Parathyroid adenoma (tissue), 2 donors: ENCODE measurements at regions not wholly inside any gene's neighbourhood (a gene's known extent, or its start where the extent isn't known, plus 50 kb on each side); places are given as distances from the start of the nearest gene placed in this dataset.

ENCODE experiments used
- H2AFZ ChIP-seq: fragments of 300-600 bp; sonication (generic); one replicate; pipeline ENCODE4 v1.7.0; 2017; ENCODE audit warnings: antibody characterized with exemption, mild to moderate bottlenecking
- H3K27ac ChIP-seq: fragments of 300-600 bp; sonication (generic); one replicate; pipeline ENCODE4 v1.7.0; 2017
- H3K27me3 ChIP-seq: fragments of 300-600 bp; sonication (generic); one replicate; pipeline ENCODE4 v1.7.0; 2017; ENCODE audit warnings: low read length; ENCODE audit not compliant: control insufficient read depth, insufficient read depth
- H3K36me3 ChIP-seq: fragments of 300-600 bp; sonication (generic); one replicate; pipeline ENCODE4 v1.7.0; 2017; ENCODE audit warnings: low read length; ENCODE audit not compliant: control insufficient read depth, insufficient read depth
- H3K4me1 ChIP-seq: fragments of 300-600 bp; sonication (generic); one replicate; pipeline ENCODE4 v1.7.0; 2017; ENCODE audit warnings: control low read depth
- H3K4me2 ChIP-seq: fragments of 300-600 bp; sonication (generic); one replicate; pipeline ENCODE4 v1.7.0; 2017; ENCODE audit warnings: low read length
- H3K4me3 ChIP-seq: fragments of 300-600 bp; sonication (generic); one replicate; pipeline ENCODE4 v1.7.0; 2017; ENCODE audit warnings: low read depth, low read length
- H3K79me2 ChIP-seq: fragments of 300-600 bp; sonication (generic); one replicate; pipeline ENCODE4 v1.7.0; 2017; ENCODE audit warnings: control low read depth
- H3K9ac ChIP-seq: fragments of 300-600 bp; sonication (generic); one replicate; pipeline ENCODE4 v1.7.0; 2017; ENCODE audit warnings: mild to moderate bottlenecking
- H3K9me3 ChIP-seq: fragments of 300-600 bp; sonication (generic); one replicate; pipeline ENCODE4 v1.7.0; 2017; ENCODE audit warnings: low read length; ENCODE audit not compliant: control insufficient read depth
- TF ChIP-seq, protein P1 (sequence below): fragments of 300-600 bp; sonication (generic); IDR thresholded peaks from one replicate; pipeline ENCODE4 v1.7.0; 2017; ENCODE audit warnings: antibody characterized with exemption, mild to moderate bottlenecking
- donor health status: primary hyperparathyroidism.

DNA sequence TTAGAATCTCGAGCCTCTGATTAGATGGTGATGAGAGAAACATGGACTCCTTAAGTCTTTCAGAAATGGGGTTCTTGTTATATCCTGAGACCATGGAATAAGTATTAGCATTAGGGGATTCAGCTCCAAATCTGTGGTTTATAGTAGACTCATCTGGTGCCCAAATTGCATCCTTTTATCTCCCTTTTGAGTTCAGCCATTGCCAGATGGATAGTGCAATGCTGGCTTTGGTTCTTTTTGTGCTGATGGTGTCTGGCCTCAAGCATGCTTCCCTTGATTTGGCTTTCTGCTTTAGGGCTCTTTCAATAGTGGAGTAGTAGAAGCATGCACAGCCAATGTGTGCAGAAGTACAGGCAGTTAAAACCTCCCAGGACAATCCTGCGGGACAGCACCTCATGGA is 306.4 kb downstream of the TSN start:
- Histone ChIP-seq H3K27me3 (no peaks in the 10 kb centered on the region), H3K4me2 (no peak overlapping the region), H3K36me3 (no peaks in the 10 kb centered on the region), H3K9ac (no peak overlapping the region), H3K4me3 (no peak overlapping the region), H3K9me3 (no peaks in the 10 kb centered on the region), H3K4me1 (no peaks in the 10 kb centered on the region), H2AFZ (no peak overlapping the region), H3K79me2 (no peaks in the 10 kb centered on the region), H3K27ac (no peak overlapping the region)
- TF ChIP-seq, protein P1, sequence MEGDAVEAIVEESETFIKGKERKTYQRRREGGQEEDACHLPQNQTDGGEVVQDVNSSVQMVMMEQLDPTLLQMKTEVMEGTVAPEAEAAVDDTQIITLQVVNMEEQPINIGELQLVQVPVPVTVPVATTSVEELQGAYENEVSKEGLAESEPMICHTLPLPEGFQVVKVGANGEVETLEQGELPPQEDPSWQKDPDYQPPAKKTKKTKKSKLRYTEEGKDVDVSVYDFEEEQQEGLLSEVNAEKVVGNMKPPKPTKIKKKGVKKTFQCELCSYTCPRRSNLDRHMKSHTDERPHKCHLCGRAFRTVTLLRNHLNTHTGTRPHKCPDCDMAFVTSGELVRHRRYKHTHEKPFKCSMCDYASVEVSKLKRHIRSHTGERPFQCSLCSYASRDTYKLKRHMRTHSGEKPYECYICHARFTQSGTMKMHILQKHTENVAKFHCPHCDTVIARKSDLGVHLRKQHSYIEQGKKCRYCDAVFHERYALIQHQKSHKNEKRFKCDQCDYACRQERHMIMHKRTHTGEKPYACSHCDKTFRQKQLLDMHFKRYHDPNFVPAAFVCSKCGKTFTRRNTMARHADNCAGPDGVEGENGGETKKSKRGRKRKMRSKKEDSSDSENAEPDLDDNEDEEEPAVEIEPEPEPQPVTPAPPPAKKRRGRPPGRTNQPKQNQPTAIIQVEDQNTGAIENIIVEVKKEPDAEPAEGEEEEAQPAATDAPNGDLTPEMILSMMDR: no peak

DNA sequence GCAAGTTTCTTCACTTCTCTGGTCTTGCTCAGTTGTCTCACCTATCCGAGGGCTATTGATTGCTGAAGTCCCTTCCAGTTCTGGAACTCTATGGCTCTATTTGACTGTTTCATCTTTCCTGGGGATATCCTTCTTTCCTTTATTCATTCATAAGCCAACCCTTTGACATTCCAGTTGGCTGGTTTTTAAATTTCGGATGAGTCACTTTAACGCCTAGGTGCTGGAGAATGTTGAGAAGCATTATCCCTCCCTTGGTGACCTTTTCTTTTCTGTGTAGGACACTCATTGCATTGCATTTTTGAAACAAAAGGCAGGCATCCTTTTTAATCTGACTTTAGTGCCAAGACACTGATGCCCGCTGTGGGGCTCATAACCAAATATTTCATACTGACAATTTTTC is 307.1 kb downstream of the TSN start:
- Histone ChIP-seq H3K27ac (no peak overlapping the region), H3K9me3 (no peaks in the 10 kb centered on the region), H3K4me1 (no peaks in the 10 kb centered on the region), H3K79me2 (no peaks in the 10 kb centered on the region), H2AFZ (no peak overlapping the region), H3K9ac (no peak overlapping the region), H3K4me3 (no peak overlapping the region), H3K36me3 (no peaks in the 10 kb centered on the region), H3K27me3 (no peaks in the 10 kb centered on the region), H3K4me2 (no peak overlapping the region)
- TF ChIP-seq, protein P1: no peak

DNA sequence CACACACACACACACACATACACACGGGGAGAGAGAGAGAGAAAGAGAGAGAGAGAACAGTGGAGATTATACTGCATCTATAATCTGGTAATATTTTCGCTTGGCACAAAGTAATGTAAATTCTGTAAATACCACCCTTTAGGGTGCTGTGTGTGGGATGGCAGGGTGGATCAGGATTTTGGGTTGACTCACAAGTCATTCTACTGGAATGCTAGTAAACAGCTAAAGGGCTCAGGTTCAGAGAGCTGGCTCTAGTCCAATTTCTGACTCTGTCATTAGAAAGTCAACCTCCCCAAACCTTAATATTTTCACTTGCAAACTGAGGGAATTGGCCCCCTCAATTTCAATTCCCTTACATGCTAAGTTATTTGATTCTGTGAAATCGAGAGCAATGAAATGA is 308.3 kb downstream of the TSN start:
- Histone ChIP-seq H3K27me3 (no peaks in the 10 kb centered on the region), H3K79me2 (no peaks in the 10 kb centered on the region), H3K4me2 (no peak overlapping the region), H3K9me3 (no peaks in the 10 kb centered on the region), H3K27ac (no peak overlapping the region), H3K4me3 (no peak overlapping the region), H3K4me1 (no peaks in the 10 kb centered on the region), H3K36me3 (no peaks in the 10 kb centered on the region), H3K9ac (no peak overlapping the region), H2AFZ (no peak overlapping the region)
- TF ChIP-seq, protein P1: no peak

GRCh38 chr2:122070241-122070731 is 314.8 kb downstream of the TSN start:
- H2AFZ ChIP-seq: no peak overlapping the region
- H3K27ac ChIP-seq: no peak overlapping the region
- H3K9me3 ChIP-seq: no peaks in the 10 kb centered on the region
- H3K9ac ChIP-seq: no peak overlapping the region
- H3K4me2 ChIP-seq: no peak overlapping the region
- H3K4me1 ChIP-seq: no peaks in the 10 kb centered on the region
- H3K79me2 ChIP-seq: no peaks in the 10 kb centered on the region
- TF ChIP-seq, protein P1: no peak
- no peaks in the 10 kb centered on the region for H3K27me3 ChIP-seq
- H3K4me3 ChIP-seq: no peak overlapping the region
- no peaks in the 10 kb centered on the region for H3K36me3 ChIP-seq

GRCh38 chr2:122072666-122073065 is 317.2 kb downstream of the TSN start:
- Histone ChIP-seq H3K27me3 (no peaks in the 10 kb centered on the region), H3K27ac (no peak overlapping the region), H3K9ac (no peak overlapping the region), H3K9me3 (no peaks in the 10 kb centered on the region), H3K4me1 (no peaks in the 10 kb centered on the region), H2AFZ (no peak overlapping the region), H3K4me2 (no peak overlapping the region), H3K4me3 (no peak overlapping the region), H3K79me2 (no peaks in the 10 kb centered on the region), H3K36me3 (no peaks in the 10 kb centered on the region)
- TF ChIP-seq, protein P1: no peak
